Tibial nerve (tissue), 4 donors: ENCODE measurements at regions not wholly inside any gene's neighbourhood (a gene's known extent, or its start where the extent isn't known, plus 50 kb on each side); places are given as distances from the start of the nearest gene placed in this dataset.
A peak's percentile ranks its signal among the peaks of the same experiment; 100 is the strongest.

Experiments
- DNase-seq, 2 donors: peaks; one replicate each; pipeline ENCODE4 v3.0.0-alpha.2; 2019; ENCODE audit warnings: low spot score in 2 of 2
- H3K27ac ChIP-seq, 4 donors: fragments of 200-600 bp; sonication (generic) in 3 of 4; one replicate each; pipeline ENCODE4 v1.5.1; 2017 to 2019; ENCODE audit warnings: mild to moderate bottlenecking in 1 of 4
- H3K27me3 ChIP-seq, 2 donors: fragments of 200-600 bp; sonication (generic) in 1 of 2; one replicate each; pipeline versions ENCODE4 v1.5.1 to v1.6.0; 2017 to 2019
- H3K36me3 ChIP-seq, 3 donors: fragments of 200-600 bp; sonication (generic); one replicate each; pipeline ENCODE4 v1.5.1; 2018 to 2019
- H3K4me1 ChIP-seq, 4 donors: fragments of 200-600 bp; sonication (generic) in 3 of 4; one replicate each; pipeline ENCODE4 v1.5.1; 2017 to 2019
- H3K4me3 ChIP-seq, 4 donors: fragments of 200-600 bp; sonication (generic) in 3 of 4; one replicate each; pipeline ENCODE4 v1.5.1; 2017 to 2019; ENCODE audit warnings: mild to moderate bottlenecking in 1 of 4, moderate library complexity in 1 of 4
- H3K9me3 ChIP-seq, 4 donors: fragments of 200-600 bp; sonication (generic) in 3 of 4; one replicate each; pipeline ENCODE4 v1.5.1; 2017 to 2019
- EP300 ChIP-seq, 2 donors: sonication (generic); formaldehyde crosslinking; IDR thresholded peaks; one replicate each; pipeline ENCODE4 v1.6.1; 2017; ENCODE audit warnings: antibody characterized with exemption in 2 of 2, mild to moderate bottlenecking in 1 of 2
- POLR2A ChIP-seq, 2 donors: fragments of 450-650 bp; IDR thresholded peaks; one replicate each; pipeline ENCODE4 v1.6.1; 2017; ENCODE audit warnings: antibody characterized with exemption in 2 of 2, mild to moderate bottlenecking in 2 of 2, moderate library complexity in 2 of 2
- WGBS, 2 donors: methylation state at CpG; one replicate each; pipeline ENCODE4 v1.1.5; 2018; 5-methylcytosine and 5-hydroxymethylcytosine counted together
- TF ChIP-seq, protein P1 (sequence below), 5 experiments: fragments of 200-600 bp in 3 of 5; fragments of 450-650 bp in 2 of 5; sonication (generic) in 3 of 5; IDR thresholded peaks; one replicate each; pipeline ENCODE4 v1.5.1; 2016 to 2019; ENCODE audit warnings: antibody characterized with exemption in 5 of 5, mild to moderate bottlenecking in 3 of 5, moderate library complexity in 2 of 5

- Histone ChIP-seq H3K27ac (no peak overlapping the region), H3K4me1 (no peaks in the 10 kb centered on the region), H3K36me3 (no peaks in the 10 kb centered on the region), H3K9me3 (no peaks in the 10 kb centered on the region), H3K4me3 (no peak overlapping the region), H3K27me3 (no peaks in the 10 kb centered on the region)
- WGBS, 2 donors, result 40 to 48% methylated on average over 4 of the region's 4 CpGs
- no peak for DNase-seq
- TF ChIP-seq POLR2A (IDR thresholded peaks at IDR 0.05) (no peak), EP300 (IDR thresholded peaks at IDR 0.05) (peak in 1 of 2 donors; percentile 26)
These were observed 1519.2 kb downstream of the EFNB2 start for GRCh38 chr13:105016266-105016665.

DNA sequence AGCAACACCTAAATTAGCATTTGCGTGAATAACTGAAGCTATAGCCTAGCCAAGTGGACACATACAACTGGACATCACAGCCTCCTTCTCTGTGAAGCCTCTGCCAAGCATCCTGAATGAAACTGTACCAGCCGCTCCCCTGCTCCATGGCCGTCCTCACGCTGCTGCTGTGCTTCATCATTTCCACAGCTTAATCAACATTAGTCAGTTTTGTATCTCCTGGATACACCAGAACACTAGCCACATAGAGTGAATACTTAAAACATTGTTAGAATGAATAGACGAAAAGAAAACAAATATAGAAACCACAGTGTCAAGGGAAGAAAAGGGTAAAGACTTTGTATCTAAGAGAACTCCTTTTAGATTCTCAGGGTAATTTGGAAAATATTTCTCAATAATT, 1526.9 kb downstream of the EFNB2 start:
- no peak for DNase-seq
- no peaks in the 10 kb centered on the region for H3K36me3 ChIP-seq
- WGBS, 2 donors, result 69 to 82% methylated on average over 5 of the region's 5 CpGs
- TF ChIP-seq, protein P1, sequence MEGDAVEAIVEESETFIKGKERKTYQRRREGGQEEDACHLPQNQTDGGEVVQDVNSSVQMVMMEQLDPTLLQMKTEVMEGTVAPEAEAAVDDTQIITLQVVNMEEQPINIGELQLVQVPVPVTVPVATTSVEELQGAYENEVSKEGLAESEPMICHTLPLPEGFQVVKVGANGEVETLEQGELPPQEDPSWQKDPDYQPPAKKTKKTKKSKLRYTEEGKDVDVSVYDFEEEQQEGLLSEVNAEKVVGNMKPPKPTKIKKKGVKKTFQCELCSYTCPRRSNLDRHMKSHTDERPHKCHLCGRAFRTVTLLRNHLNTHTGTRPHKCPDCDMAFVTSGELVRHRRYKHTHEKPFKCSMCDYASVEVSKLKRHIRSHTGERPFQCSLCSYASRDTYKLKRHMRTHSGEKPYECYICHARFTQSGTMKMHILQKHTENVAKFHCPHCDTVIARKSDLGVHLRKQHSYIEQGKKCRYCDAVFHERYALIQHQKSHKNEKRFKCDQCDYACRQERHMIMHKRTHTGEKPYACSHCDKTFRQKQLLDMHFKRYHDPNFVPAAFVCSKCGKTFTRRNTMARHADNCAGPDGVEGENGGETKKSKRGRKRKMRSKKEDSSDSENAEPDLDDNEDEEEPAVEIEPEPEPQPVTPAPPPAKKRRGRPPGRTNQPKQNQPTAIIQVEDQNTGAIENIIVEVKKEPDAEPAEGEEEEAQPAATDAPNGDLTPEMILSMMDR (IDR thresholded peaks at IDR 0.05), result no peak
- TF ChIP-seq POLR2A (IDR thresholded peaks at IDR 0.05) (no peak), EP300 (IDR thresholded peaks at IDR 0.05) (no peak)
- H3K27ac ChIP-seq, result no peak overlapping the region
- H3K4me1 ChIP-seq, result no peaks in the 10 kb centered on the region
- H3K4me3 ChIP-seq, result no peak overlapping the region
- H3K9me3 ChIP-seq, result no peaks in the 10 kb centered on the region
- H3K27me3 ChIP-seq, result no peaks in the 10 kb centered on the region

DNA sequence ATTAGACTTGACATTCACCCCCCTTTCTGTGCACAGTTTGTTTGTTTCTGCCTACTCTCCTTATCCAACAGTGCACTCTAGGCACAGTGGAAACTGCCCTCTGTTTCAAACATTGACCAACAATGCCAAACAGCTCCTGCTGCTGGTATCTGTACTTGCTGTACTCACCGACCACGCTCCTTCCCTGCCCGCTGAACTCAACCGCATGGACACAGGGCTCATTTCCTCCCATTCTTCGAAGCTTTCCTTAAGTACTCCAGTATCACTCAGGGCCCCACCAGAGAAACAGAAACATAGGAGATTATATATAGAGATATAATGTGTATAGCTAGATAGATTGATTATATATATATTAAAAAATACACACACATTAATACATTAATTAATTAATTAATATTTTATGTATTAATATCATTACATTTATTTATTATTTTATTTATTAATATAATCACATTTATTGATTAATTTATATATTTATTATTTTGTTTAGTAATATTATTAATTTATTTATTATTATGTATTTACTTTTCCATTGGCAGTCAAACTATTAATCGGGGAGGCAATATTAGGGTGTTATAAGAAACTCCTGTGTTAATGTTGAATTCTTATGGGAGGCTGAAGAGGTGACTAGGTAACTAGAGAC, 1528.2 kb downstream of the EFNB2 start:
- Histone ChIP-seq H3K4me1 (no peaks in the 10 kb centered on the region), H3K4me3 (no peak overlapping the region), H3K36me3 (no peaks in the 10 kb centered on the region), H3K27ac (no peak overlapping the region), H3K27me3 (no peaks in the 10 kb centered on the region), H3K9me3 (no peaks in the 10 kb centered on the region)
- WGBS, 2 donors, result 89 to 91% methylated on average over 6 of the region's 6 CpGs
- DNase-seq, result no peak
- no peak for TF ChIP-seq POLR2A (IDR thresholded peaks at IDR 0.05)
- no peak for TF ChIP-seq EP300 (IDR thresholded peaks at IDR 0.05)
- TF ChIP-seq, protein P1 (IDR thresholded peaks at IDR 0.05), result no peak

DNA sequence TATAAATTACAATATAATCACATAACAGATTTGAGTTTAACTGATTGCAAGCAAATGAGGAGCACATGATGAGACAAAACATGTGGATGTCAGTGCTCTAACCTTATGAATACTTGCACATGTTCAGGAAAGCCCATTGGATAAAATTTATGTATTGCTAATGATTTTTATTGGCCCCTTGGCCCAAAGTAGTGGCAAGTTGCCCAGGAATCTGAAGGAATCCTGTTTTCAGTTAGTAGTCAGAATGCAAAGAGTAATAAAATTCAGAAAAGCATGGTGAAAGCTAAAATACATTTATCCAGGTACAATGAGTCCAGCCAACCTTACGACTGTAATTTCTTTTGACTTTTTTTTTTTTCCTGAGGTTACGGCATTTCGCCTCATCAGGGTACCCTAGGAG, 1539.4 kb downstream of the EFNB2 start:
- H3K4me3 ChIP-seq, result no peak overlapping the region
- no peaks in the 10 kb centered on the region for H3K36me3 ChIP-seq
- H3K27ac ChIP-seq, result no peak overlapping the region

DNA sequence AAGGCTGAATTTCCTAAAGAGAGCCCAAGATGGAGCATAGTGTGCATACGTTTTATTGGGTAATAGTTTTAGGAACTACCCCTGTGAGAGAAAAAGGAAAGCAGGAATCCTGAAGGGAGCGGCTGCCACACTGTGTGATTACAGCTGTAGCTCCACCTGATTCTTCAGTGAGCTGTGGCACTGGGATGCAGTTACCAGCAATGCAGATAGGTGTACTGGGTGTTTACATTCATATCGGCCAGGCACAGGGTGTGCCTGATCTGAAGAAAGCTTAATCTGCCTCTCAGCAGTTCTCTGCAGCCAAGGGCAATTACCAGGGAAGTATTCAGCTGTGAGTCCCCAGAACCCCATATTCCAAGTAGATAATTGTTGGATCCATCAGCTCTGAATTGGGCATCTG, 1541.8 kb downstream of the EFNB2 start:
- TF ChIP-seq EP300 (IDR thresholded peaks at IDR 0.05) (no peak), POLR2A (IDR thresholded peaks at IDR 0.05) (no peak)
- TF ChIP-seq, protein P1 (IDR thresholded peaks at IDR 0.05), result no peak
- no peaks in the 10 kb centered on the region for H3K4me1 ChIP-seq
- WGBS, 2 donors, result 88 to 89% methylated on average over 3 of the region's 3 CpGs

More for the DNA sequence above, 1539.4 kb downstream of the EFNB2 start:
- TF ChIP-seq EP300 (IDR thresholded peaks at IDR 0.05) (no peak), POLR2A (IDR thresholded peaks at IDR 0.05) (no peak)
- TF ChIP-seq, protein P1 (IDR thresholded peaks at IDR 0.05), result no peak
- WGBS, 2 donors, result 55 to 60% methylated on average over 3 of the region's 3 CpGs
- Histone ChIP-seq H3K27me3 (no peaks in the 10 kb centered on the region), H3K4me1 (no peaks in the 10 kb centered on the region), H3K9me3 (no peaks in the 10 kb centered on the region)
- DNase-seq, result no peak

More for the DNA sequence above, 1541.8 kb downstream of the EFNB2 start:
- no peak for DNase-seq
- H3K9me3 ChIP-seq, result no peaks in the 10 kb centered on the region
- no peak overlapping the region for H3K27ac ChIP-seq
- H3K27me3 ChIP-seq, result no peaks in the 10 kb centered on the region
- no peak overlapping the region for H3K4me3 ChIP-seq
- H3K36me3 ChIP-seq, result no peaks in the 10 kb centered on the region
